ENCODE measurements at regions not wholly inside any gene's neighbourhood (a gene's known extent, or its start where the extent isn't known, plus 50 kb on each side); places are given as distances from the start of the nearest gene placed in this dataset.

GRCh38 chr11:116124922-116125714 lies 620.9 kb upstream of the CADM1 start:
- TF ChIP-seq, protein P1, sequence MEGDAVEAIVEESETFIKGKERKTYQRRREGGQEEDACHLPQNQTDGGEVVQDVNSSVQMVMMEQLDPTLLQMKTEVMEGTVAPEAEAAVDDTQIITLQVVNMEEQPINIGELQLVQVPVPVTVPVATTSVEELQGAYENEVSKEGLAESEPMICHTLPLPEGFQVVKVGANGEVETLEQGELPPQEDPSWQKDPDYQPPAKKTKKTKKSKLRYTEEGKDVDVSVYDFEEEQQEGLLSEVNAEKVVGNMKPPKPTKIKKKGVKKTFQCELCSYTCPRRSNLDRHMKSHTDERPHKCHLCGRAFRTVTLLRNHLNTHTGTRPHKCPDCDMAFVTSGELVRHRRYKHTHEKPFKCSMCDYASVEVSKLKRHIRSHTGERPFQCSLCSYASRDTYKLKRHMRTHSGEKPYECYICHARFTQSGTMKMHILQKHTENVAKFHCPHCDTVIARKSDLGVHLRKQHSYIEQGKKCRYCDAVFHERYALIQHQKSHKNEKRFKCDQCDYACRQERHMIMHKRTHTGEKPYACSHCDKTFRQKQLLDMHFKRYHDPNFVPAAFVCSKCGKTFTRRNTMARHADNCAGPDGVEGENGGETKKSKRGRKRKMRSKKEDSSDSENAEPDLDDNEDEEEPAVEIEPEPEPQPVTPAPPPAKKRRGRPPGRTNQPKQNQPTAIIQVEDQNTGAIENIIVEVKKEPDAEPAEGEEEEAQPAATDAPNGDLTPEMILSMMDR (IDR thresholded peaks at IDR 0.05): no peak
- TF ChIP-seq EP300 (IDR thresholded peaks at IDR 0.05): no peak

Measured in gastroesophageal sphincter (tissue), 3 donors.